HL-60 (cell line): ENCODE measurements at regions not wholly inside any gene's neighbourhood (a gene's known extent, or its start where the extent isn't known, plus 50 kb on each side); places are given as distances from the start of the nearest gene placed in this dataset.

Experiments
- DNase-seq, 2 experiments: peaks; one replicate each; pipeline ENCODE4 v3.0.0-alpha.2; 2010 to 2020; ENCODE audit warnings: low read depth in 1 of 2, low spot score in 1 of 2
- H3K27ac ChIP-seq: fragments of 250-450 bp; sonication (Bioruptor Pico); replicated peaks from 2 replicates; pipeline ENCODE4 v1.5.1; 2020; ENCODE audit warnings: mild to moderate bottlenecking, moderate library complexity
- H3K27me3 ChIP-seq: fragments of 250-450 bp; sonication (Bioruptor Pico); 2 replicates; pipeline ENCODE4 v1.5.1; 2021; ENCODE audit warnings: mild to moderate bottlenecking, moderate library complexity; ENCODE audit not compliant: insufficient read depth, poor library complexity, severe bottlenecking
- H3K4me3 ChIP-seq: replicated peaks from 2 replicates; pipeline ENCODE4 v1.5.1; 2011; ENCODE audit warnings: mild to moderate bottlenecking, control low read depth, low read length; ENCODE audit not compliant: insufficient read depth
- CTCF ChIP-seq: IDR thresholded peaks from one replicate; pipeline ENCODE4 v1.5.1; 2011; ENCODE audit warnings: low read length, control low read depth, inconsistent platforms; ENCODE audit not compliant: insufficient read depth
- GABPA ChIP-seq: IDR thresholded peaks from 2 replicates; pipeline ENCODE4 v1.6.1; 2012; ENCODE audit warnings: low read depth
- POLR2AphosphoS5 ChIP-seq: IDR thresholded peaks from 2 replicates; pipeline ENCODE4 v1.6.1; 2012; ENCODE audit warnings: low read depth
- REST ChIP-seq: IDR thresholded peaks from 2 replicates; pipeline ENCODE4 v1.6.1; 2012; ENCODE audit warnings: low read depth; ENCODE audit not compliant: insufficient replicate concordance
- SPI1 ChIP-seq: IDR thresholded peaks from 2 replicates; pipeline ENCODE4 v1.6.1; 2012; ENCODE audit warnings: low read depth, mild to moderate bottlenecking, borderline replicate concordance

- Histone ChIP-seq H3K27me3 (peaks cover 3% of the 10 kb centered on the region), H3K27ac (no peak overlapping the region), H3K4me3 (no peak overlapping the region)
- no peak for DNase-seq
- TF ChIP-seq POLR2AphosphoS5 (no peak), REST (no peak), CTCF (no peak), SPI1 (no peak), GABPA (no peak)
Measured at GRCh38 chr9:120104771-120105170, 475.2 kb downstream of the CDK5RAP2 start.

GRCh38 chr9:120100595-120100994 lies 479.4 kb downstream of the CDK5RAP2 start:
- H3K4me3 ChIP-seq: no peak overlapping the region
- H3K27me3 ChIP-seq: peaks cover 3% of the 10 kb centered on the region
- DNase-seq: no peak

GRCh38 chr9:120099065-120099464 lies 480.9 kb downstream of the CDK5RAP2 start:
- no peak for DNase-seq
- Histone ChIP-seq H3K4me3 (no peak overlapping the region), H3K27me3 (peaks cover 3% of the 10 kb centered on the region), H3K27ac (no peak overlapping the region)
- TF ChIP-seq GABPA (no peak), REST (no peak), SPI1 (no peak), POLR2AphosphoS5 (no peak)

More at GRCh38 chr9:120100595-120100994, 479.4 kb downstream of the CDK5RAP2 start:
- TF ChIP-seq CTCF (no peak), GABPA (no peak), SPI1 (no peak), REST (no peak), POLR2AphosphoS5 (no peak)
- no peak overlapping the region for H3K27ac ChIP-seq
